GM12864 (cell line): ENCODE measurements at regions not wholly inside any gene's neighbourhood (a gene's known extent, or its start where the extent isn't known, plus 50 kb on each side); places are given as distances from the start of the nearest gene placed in this dataset.

Source experiments
- DNase-seq: peaks from one replicate; pipeline ENCODE4 v3.0.0-alpha.2; 2011; ENCODE audit warnings: low read depth
- H3K4me3 ChIP-seq: 2 replicates; pipeline ENCODE4 v1.5.1; 2011; ENCODE audit warnings: mild to moderate bottlenecking, low read depth, low read length, control low read depth
- TF ChIP-seq, protein P1 (sequence below): IDR thresholded peaks from 2 replicates; pipeline ENCODE4 v1.5.1; 2011; ENCODE audit warnings: low read depth, mild to moderate bottlenecking, moderate library complexity, low read length, control low read depth, inconsistent platforms; ENCODE audit errors: missing control alignments

DNA sequence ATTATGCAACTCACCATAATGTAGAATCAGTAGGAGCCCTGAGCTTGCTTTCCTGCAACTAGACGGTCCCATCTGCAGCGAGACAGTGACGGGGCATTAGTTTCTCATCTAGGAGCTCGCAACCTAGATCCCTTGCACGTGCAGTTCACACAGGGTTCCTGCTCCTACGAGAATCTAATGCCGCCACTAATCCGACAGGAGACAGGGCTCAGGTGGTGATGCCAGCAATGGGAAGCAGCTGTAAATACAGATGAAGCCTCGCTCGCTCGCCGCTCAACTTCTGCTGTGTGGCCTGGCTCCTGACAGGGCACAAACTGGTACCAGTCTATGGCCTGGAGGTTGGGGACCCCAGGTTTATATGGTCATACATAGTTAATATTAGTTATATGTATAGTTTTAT is 394.5 kb downstream of the NPIPA8 start:
- H3K4me3 ChIP-seq = no peak overlapping the region
- TF ChIP-seq, protein P1, sequence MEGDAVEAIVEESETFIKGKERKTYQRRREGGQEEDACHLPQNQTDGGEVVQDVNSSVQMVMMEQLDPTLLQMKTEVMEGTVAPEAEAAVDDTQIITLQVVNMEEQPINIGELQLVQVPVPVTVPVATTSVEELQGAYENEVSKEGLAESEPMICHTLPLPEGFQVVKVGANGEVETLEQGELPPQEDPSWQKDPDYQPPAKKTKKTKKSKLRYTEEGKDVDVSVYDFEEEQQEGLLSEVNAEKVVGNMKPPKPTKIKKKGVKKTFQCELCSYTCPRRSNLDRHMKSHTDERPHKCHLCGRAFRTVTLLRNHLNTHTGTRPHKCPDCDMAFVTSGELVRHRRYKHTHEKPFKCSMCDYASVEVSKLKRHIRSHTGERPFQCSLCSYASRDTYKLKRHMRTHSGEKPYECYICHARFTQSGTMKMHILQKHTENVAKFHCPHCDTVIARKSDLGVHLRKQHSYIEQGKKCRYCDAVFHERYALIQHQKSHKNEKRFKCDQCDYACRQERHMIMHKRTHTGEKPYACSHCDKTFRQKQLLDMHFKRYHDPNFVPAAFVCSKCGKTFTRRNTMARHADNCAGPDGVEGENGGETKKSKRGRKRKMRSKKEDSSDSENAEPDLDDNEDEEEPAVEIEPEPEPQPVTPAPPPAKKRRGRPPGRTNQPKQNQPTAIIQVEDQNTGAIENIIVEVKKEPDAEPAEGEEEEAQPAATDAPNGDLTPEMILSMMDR = no peak
- DNase-seq = no peak

DNA sequence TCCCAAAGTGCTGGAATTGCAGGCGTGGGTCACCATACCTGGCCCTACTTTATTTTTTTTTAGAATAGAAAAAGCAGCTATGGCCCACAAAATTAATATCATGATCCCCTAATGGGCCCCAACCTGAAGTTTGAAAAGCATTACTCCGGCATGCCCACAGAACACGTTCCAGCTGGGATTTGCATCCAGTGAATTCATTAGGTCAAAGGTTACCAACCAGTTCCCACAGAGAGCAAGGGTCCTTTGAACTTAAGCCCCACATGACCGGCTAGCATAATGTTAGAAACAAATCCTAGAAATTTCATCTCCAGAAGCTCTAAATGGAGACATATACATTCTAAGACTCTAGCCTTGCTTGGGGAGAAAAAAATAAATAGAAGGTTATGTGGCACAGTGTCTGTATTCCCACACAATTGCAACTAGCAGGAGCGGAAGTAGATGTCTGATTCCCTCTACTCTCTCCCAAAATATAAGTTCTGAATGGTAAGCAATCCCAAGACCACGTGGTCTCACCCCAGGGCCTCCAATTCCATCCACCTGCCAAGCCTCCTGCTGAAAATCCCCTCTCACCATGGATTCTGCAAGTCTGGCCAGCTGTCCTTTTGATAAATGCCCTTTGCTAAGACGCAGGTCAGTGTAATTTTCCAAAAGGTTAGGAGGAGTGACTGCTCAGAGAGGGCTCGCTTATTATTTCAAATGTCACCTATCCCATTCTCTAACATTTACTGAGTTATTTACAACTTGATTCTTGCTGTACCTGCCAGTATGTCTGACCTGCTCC is 395.8 kb downstream of the NPIPA8 start:
- H3K4me3 ChIP-seq = no peak overlapping the region
- DNase-seq = no peak
- TF ChIP-seq, protein P1 = no peak

- peak overlapping the region; percentile 32; the same call in 1 of the 2 replicates for H3K4me3 ChIP-seq
- TF ChIP-seq, protein P1 = no peak
- peak; percentile 46 for DNase-seq
Observed at GRCh38 chr16:17939723-17940122, 396.8 kb downstream of the NPIPA8 start.

- no peak for DNase-seq
- TF ChIP-seq, protein P1 = no peak
Observed at GRCh38 chr16:17939122-17939536, 397.4 kb downstream of the NPIPA8 start.

DNA sequence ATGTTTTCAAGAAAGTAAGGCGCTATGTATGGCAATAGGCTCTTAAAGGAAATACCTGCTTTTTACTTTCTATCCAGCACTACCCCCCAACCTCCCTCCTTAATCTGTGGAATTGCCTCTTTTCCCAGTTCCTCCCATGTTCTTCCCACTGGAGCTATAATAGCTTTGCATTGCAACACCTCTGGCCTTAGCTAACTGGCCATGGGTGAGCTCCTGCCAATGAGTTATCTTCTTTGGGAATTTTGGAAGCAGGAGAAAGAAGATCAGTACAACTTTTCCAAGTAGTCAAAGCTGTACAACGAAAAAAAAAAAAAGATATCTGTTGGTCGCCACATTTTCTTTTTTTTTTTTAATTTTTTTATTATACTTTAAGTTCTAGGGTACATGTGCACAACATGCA is 398.0 kb downstream of the NPIPA8 start:
- DNase-seq = no peak
- H3K4me3 ChIP-seq = no peak overlapping the region
- TF ChIP-seq, protein P1 = no peak

More at GRCh38 chr16:17939122-17939536, 397.4 kb downstream of the NPIPA8 start:
- peak overlapping the region; percentile 32; the same call in 1 of the 2 replicates for H3K4me3 ChIP-seq

- TF ChIP-seq, protein P1 = no peak
- no peak for DNase-seq
Observed at GRCh38 chr16:17936766-17937402, 399.7 kb downstream of the NPIPA8 start.

More at GRCh38 chr16:17936766-17937402, 399.7 kb downstream of the NPIPA8 start:
- H3K4me3 ChIP-seq = no peak overlapping the region
